Dedifferentiated amniotic fluid mesenchymal stem cell (primary cell): ENCODE measurements at regions not wholly inside any gene's neighbourhood (a gene's known extent, or its start where the extent isn't known, plus 50 kb on each side); places are given as distances from the start of the nearest gene placed in this dataset.
"Not testable (repeated sequence)": the region's sequence is repeated elsewhere in the genome, so short reads cannot be mapped to it uniquely, and the experiment has no call there.

Experiments
- DNase-seq: peaks from one replicate; pipeline ENCODE4 v3.0.0-alpha.2; 2016; ENCODE audit errors: extremely low spot score

DNA sequence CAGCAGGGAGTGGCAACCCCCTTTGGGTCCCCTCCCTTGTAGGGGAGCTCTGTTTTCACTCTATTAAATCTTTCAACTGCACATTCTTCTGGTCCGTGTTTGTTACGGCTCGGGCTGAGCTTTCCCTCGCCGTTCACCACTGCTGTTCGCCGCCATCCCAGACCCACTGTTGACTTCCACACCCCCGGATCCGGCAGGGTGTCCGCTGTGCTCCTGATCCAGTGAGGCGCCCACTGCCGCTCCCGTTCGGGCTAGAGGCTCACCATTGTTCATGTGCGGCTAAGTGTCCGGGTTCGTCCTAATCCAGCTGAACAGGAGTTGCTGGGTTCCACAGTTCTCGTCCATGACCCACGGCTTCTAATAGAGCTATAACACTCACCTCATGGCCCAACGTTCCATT is 408.1 kb downstream of the KCNJ2 start:
- no peak for DNase-seq

- DNase-seq = no peak
These were observed 412.1 kb downstream of the KCNJ2 start for GRCh38 chr17:70581459-70581858.

DNA sequence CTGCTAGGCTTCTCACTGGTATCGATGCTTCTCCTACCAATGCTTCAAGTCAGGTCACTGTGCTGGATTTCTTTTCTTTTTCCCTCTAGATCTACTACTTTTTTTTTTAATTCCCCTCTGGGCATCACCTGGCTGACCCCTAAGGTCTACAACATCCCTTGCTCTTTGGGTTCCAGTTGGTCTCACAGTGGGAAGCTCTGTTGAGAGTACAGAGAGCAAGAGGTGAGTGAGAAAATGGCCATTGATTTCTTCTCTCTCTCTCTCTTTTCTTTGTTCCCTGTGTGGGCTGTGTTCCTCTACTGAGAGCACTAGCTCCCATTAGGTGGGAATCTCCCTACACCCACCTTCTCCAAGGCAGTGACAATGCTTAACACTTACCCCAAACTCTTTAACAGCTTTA is 413.4 kb downstream of the KCNJ2 start:
- DNase-seq = no peak

GRCh38 chr17:70584255-70584654 is 414.9 kb downstream of the KCNJ2 start:
- no peak for DNase-seq

- no peak for DNase-seq
These were observed 418.7 kb downstream of the KCNJ2 start for GRCh38 chr17:70588003-70588402.

- no peak for DNase-seq
These were observed 428.4 kb downstream of the KCNJ2 start for GRCh38 chr17:70597774-70598173.

GRCh38 chr17:70599198-70599597 is 429.9 kb downstream of the KCNJ2 start:
- no peak for DNase-seq

GRCh38 chr17:70599945-70600344 is 430.6 kb downstream of the KCNJ2 start:
- not testable (repeated sequence) for DNase-seq

GRCh38 chr17:70603226-70603625 is 433.9 kb downstream of the KCNJ2 start:
- DNase-seq = no peak

GRCh38 chr17:70604854-70605253 is 435.5 kb downstream of the KCNJ2 start:
- no peak for DNase-seq

DNA sequence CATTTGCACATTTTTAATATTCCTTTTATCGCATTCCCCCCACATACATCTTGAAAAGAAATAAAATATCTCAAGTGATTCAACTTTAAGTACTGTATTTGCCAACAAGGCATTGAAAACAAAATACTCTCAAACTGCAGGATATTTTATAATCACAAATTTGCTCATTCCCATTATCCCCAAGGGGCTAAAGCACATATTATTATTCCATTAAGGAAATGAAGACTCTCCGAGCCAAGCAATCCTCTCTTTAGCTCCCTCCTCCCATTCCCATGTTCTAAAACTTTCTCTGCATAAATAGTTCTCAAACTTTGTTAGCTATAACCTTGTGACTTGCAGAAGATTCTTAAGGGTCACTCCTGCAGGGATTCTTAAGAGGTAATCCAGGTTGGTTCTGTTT is 436.8 kb downstream of the KCNJ2 start:
- no peak for DNase-seq

DNA sequence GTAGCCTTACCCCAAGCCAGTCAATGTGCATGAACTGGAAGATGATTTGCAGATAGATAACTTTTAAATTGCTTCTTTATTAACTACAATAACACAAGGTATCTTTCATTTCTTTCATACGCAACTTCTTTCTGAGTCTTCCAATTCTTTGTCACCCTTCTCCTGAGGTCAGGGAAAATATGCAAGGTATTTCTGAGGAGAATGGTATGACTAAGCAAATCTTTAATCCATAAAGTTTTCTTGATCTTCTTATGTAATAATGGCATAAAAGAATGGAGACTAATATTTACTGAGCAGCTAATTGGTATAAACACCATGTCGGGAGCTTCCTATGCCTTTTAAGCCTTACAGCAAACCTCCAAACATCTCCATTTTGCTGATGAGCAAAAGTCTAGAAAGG is 438.9 kb downstream of the KCNJ2 start:
- DNase-seq = no peak

- no peak for DNase-seq
These were observed 439.6 kb downstream of the KCNJ2 start for GRCh38 chr17:70608957-70609356.

- DNase-seq = no peak
These were observed 440.2 kb downstream of the KCNJ2 start for GRCh38 chr17:70609566-70609965.

GRCh38 chr17:70610161-70610560 is 440.8 kb downstream of the KCNJ2 start:
- DNase-seq = no peak

- no peak for DNase-seq
These were observed 444.3 kb downstream of the KCNJ2 start for GRCh38 chr17:70613681-70614080.

- no peak for DNase-seq
These were observed 446.5 kb downstream of the KCNJ2 start for GRCh38 chr17:70615831-70616230.

GRCh38 chr17:70618641-70619040 is 449.3 kb downstream of the KCNJ2 start:
- DNase-seq = no peak

- DNase-seq = no peak
These were observed 452.2 kb downstream of the KCNJ2 start for GRCh38 chr17:70621566-70621965.

- no peak for DNase-seq
These were observed 453.3 kb downstream of the KCNJ2 start for GRCh38 chr17:70622368-70623260.

DNA sequence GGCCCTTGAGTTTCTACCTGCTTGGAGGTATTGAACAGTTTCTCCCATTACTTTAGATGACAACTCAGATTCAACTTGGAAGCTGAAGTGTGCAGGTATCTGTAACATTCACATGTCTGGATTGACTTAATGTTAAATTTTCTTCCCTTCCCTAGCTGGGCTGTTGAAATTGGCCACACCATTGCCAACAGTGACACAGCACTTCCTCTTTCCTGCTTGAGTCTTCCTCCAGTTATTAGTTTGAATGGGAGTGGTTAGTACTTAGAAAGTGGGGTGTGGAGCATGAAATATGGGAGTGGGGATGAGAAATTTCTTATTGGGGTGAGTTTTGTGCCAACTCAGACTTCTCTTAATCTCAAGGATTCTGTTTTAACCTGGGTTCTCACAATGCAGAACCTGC is 454.9 kb downstream of the KCNJ2 start:
- DNase-seq = no peak

DNA sequence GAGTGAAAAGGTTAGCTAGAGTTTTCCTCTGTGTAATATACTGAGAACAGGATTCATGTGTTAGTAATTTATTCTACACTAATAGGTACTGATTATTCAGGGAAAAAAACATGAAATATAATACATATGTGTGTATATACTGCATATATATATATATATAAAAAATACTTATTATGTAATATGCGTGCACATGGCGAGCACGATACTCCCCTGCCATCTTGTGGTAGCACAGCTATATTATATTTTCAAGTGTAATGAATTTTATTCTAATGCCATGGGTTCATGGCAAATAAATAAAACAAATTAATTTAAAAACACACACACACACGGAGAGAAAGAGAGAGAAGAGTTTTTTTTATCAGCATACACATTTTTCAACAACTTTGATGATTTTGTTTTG is 460.6 kb downstream of the KCNJ2 start:
- no peak for DNase-seq

DNA sequence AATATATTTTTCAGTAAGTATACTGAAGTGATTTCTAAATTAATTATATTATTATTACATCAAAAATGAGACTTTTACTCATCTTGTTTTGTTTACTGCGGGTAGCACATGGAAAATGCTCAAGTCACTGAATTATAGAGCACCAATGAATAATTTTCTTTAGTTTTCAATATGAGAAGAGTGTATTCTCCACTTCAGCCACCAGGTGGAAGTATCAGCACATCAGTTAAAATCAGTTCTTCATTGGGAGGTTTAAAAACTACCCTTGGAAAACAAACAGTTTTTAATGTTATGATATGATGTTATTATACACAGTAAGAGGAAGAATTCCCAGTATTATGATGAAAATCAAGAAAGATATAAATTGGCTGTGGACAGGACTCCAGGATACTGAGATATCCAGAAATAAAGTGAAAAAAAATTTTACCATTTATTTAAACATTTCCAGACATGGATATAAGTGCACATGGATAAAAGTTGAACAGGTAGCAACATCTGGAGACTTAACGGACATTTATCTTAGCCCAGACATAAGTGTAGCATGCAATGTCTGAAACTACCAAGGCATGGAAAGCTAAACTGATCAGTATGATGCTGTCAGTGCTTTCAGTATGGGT is 467.3 kb downstream of the KCNJ2 start:
- peak; percentile 62 for DNase-seq
